Mucosa of descending colon (tissue), 3 donors: ENCODE measurements at regions not wholly inside any gene's neighbourhood (a gene's known extent, or its start where the extent isn't known, plus 50 kb on each side); places are given as distances from the start of the nearest gene placed in this dataset.

ENCODE experiments used
- ATAC-seq: fragments of 200-7000 bp; cut with Tn5 transposase; one replicate; pipeline ENCODE4 v1.9.1; 2020; ENCODE audit warnings: mild to moderate bottlenecking, moderate library complexity
- DNase-seq, 3 donors: peaks; one replicate each; pipeline ENCODE4 v3.0.0-alpha.2; 2020
- H3K36me3 ChIP-seq: fragments of 200-600 bp; one replicate; pipeline ENCODE4 v1.8.0; 2021; ENCODE audit warnings: low read depth, mild to moderate bottlenecking
- H3K4me1 ChIP-seq: fragments of 200-600 bp; one replicate; pipeline ENCODE4 v1.8.0; 2021; ENCODE audit warnings: low read depth, mild to moderate bottlenecking
- H3K4me3 ChIP-seq: fragments of 200-600 bp; one replicate; pipeline ENCODE4 v1.8.0; 2021; ENCODE audit warnings: mild to moderate bottlenecking
- H3K9me3 ChIP-seq: fragments of 200-600 bp; one replicate; pipeline ENCODE4 v1.8.0; 2021; ENCODE audit warnings: mild to moderate bottlenecking
- CTCF ChIP-seq: fragments of 200-600 bp; IDR thresholded peaks from one replicate; pipeline ENCODE4 v1.8.0; 2022; ENCODE audit warnings: antibody characterized with exemption, mild to moderate bottlenecking
- intact Hi-C, 2 donors: fragments of 100-400 bp; cut with DNase I in 1 of 2; cut with micrococcal nuclease in 1 of 2; formaldehyde crosslinking; loops; one replicate each; pipeline versions ENCODE4 v1.11.0 to v1.11.1; 2022; cut with DNase I, micrococcal nuclease
- donor health status: DM: no; HTN: no; CAD: no; lungs with moderate emphysema.
- donor health status: DM: no; HTN: no; CAD: no.
- donor health status: DM: no; HTN: yes; CAD: no.

GRCh38 chr3:70755526-70755925 lies 443.1 kb upstream of the MDFIC2 start:
- intact Hi-C loops = no loop called here
- DNase-seq (no peak), ATAC-seq (no peak)
- Histone ChIP-seq H3K4me3 (no peak overlapping the region), H3K36me3 (no peaks in the 10 kb centered on the region), H3K9me3 (no peaks in the 10 kb centered on the region), H3K4me1 (no peaks in the 10 kb centered on the region)
- no peak for TF ChIP-seq CTCF

- ATAC-seq (no peak), DNase-seq (no peak)
- intact Hi-C loops = no loop called here
These were observed 441.9 kb upstream of the MDFIC2 start for GRCh38 chr3:70754314-70754713.

GRCh38 chr3:70753572-70753971 lies 441.1 kb upstream of the MDFIC2 start:
- Histone ChIP-seq H3K36me3 (no peaks in the 10 kb centered on the region), H3K4me1 (no peaks in the 10 kb centered on the region), H3K4me3 (no peak overlapping the region), H3K9me3 (no peaks in the 10 kb centered on the region)
- DNase-seq (no peak), ATAC-seq (no peak)
- intact Hi-C loops = no loop called here
- no peak for TF ChIP-seq CTCF

More at GRCh38 chr3:70754314-70754713, 441.9 kb upstream of the MDFIC2 start:
- H3K4me1 ChIP-seq = no peaks in the 10 kb centered on the region
- no peak overlapping the region for H3K4me3 ChIP-seq
- H3K36me3 ChIP-seq = no peaks in the 10 kb centered on the region
- no peaks in the 10 kb centered on the region for H3K9me3 ChIP-seq
- TF ChIP-seq CTCF = no peak

- Histone ChIP-seq H3K9me3 (no peaks in the 10 kb centered on the region), H3K4me1 (no peaks in the 10 kb centered on the region), H3K4me3 (no peak overlapping the region), H3K36me3 (no peaks in the 10 kb centered on the region)
- no peak for TF ChIP-seq CTCF
- intact Hi-C loops = no loop called here
- ATAC-seq = no peak
- DNase-seq = no peak
These were observed 439.6 kb upstream of the MDFIC2 start for GRCh38 chr3:70752051-70752450.

GRCh38 chr3:70749122-70749521 lies 436.7 kb upstream of the MDFIC2 start:
- no peak for TF ChIP-seq CTCF
- H3K4me3 ChIP-seq = no peak overlapping the region
- intact Hi-C loops = no loop called here

GRCh38 chr3:70748593-70748992 lies 436.2 kb upstream of the MDFIC2 start:
- intact Hi-C loops = no loop called here
- ATAC-seq = no peak
- TF ChIP-seq CTCF = no peak
- Histone ChIP-seq H3K9me3 (no peaks in the 10 kb centered on the region), H3K4me1 (no peaks in the 10 kb centered on the region), H3K36me3 (no peaks in the 10 kb centered on the region), H3K4me3 (no peak overlapping the region)
- DNase-seq = no peak

More at GRCh38 chr3:70749122-70749521, 436.7 kb upstream of the MDFIC2 start:
- H3K36me3 ChIP-seq = no peaks in the 10 kb centered on the region
- ATAC-seq = no peak
- no peaks in the 10 kb centered on the region for H3K9me3 ChIP-seq
- H3K4me1 ChIP-seq = no peaks in the 10 kb centered on the region
- no peak for DNase-seq
